Lung (tissue), 11 donors: ENCODE measurements at regions not wholly inside any gene's neighbourhood (a gene's known extent, or its start where the extent isn't known, plus 50 kb on each side); places are given as distances from the start of the nearest gene placed in this dataset.

Experiments
- ATAC-seq: fragments of 200-7000 bp; cut with Tn5 transposase; one replicate; pipeline ENCODE4 v1.9.1; 2020; ENCODE audit warnings: moderate number of reproducible peaks; ENCODE audit not compliant: insufficient read depth, low FRiP score
- DNase-seq, 3 donors: peaks; one replicate each; pipeline ENCODE4 v3.0.0-alpha.2; 2013 to 2017
- H3K27ac ChIP-seq, 2 donors: one replicate each; pipeline ENCODE4 v1.5.1; 2013; ENCODE audit warnings: mild to moderate bottlenecking in 2 of 2, moderate library complexity in 2 of 2, control low read depth in 1 of 2, inconsistent platforms in 1 of 2, low read depth in 1 of 2, low read length in 1 of 2
- H3K27me3 ChIP-seq, 3 donors: one replicate each; pipeline ENCODE4 v1.5.1; 2013; ENCODE audit warnings: low read length in 2 of 3; ENCODE audit not compliant: control insufficient read depth in 3 of 3, insufficient read depth in 3 of 3
- H3K36me3 ChIP-seq, 4 donors: one replicate each; pipeline ENCODE4 v1.5.1; 2013; ENCODE audit warnings: low read length in 4 of 4, mild to moderate bottlenecking in 1 of 4, moderate library complexity in 1 of 4; ENCODE audit not compliant: control insufficient read depth in 4 of 4, insufficient read depth in 4 of 4
- H3K4me1 ChIP-seq, 5 donors: one replicate each; pipeline ENCODE4 v1.5.1; 2013; ENCODE audit warnings: low read length in 5 of 5, mild to moderate bottlenecking in 2 of 5, moderate library complexity in 1 of 5; ENCODE audit not compliant: control insufficient read depth in 5 of 5, insufficient read depth in 5 of 5
- H3K4me3 ChIP-seq: one replicate; pipeline ENCODE4 v1.5.1; 2013; ENCODE audit warnings: mild to moderate bottlenecking, control low read depth, moderate library complexity
- H3K9ac ChIP-seq, 2 donors: one replicate each; pipeline ENCODE4 v1.5.1; 2013; ENCODE audit warnings: low read length in 2 of 2, control low read depth in 1 of 2; ENCODE audit not compliant: insufficient read depth in 1 of 2
- H3K9me3 ChIP-seq, 4 donors: one replicate each; pipeline ENCODE4 v1.5.1; 2013; ENCODE audit warnings: low read length in 3 of 4, mild to moderate bottlenecking in 1 of 4, moderate library complexity in 1 of 4; ENCODE audit not compliant: control insufficient read depth in 4 of 4, insufficient read depth in 3 of 4
- CTCF ChIP-seq: IDR thresholded peaks from 2 replicates; pipeline ENCODE4 v1.5.1; 2012; ENCODE audit warnings: mild to moderate bottlenecking; ENCODE audit errors: control extremely low read depth, extremely low read depth
- WGBS, 2 donors: extraction: QIAGEN DNeasy Blood & Tissue Kit; methylation state at CpG; one replicate each; pipeline ENCODE4 v1.1.7; 2013; 5-methylcytosine and 5-hydroxymethylcytosine counted together
- donor health status: control.
- donor health status: control.
- donor health status: Bipolar disorder and iron deficiency.
- donor health status: healthy.
- donor health status: DM: yes; HTN: yes; CAD: no.

DNA sequence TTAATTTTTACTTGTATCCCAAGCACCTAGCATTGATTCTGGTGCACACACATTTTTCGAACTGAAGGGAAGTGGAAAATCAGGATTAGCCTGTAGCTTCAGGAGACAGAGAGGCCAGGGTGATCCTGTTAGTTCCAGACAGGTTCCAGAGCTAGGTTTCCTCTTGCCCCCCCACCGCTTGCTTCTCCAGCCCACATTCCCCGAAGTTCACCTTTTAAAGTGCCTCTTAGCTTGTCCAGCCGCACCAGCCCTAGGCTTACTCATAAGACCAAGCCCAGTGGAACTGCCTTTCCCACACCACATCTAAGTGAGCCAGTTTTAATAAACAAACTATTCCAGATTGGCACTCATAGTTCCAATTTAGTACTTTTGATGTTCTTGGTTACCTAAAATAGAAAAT is 898.6 kb upstream of the KLHL29 start:
- 63 to 82% methylated on average over 4 of the region's 4 CpGs for WGBS, 2 donors
- no peaks in the 10 kb centered on the region for H3K27me3 ChIP-seq
- no peak overlapping the region for H3K4me3 ChIP-seq
- H3K4me1 ChIP-seq, result peaks cover 0 to 3% (median 0%) of the 10 kb centered on the region in 5 donors
- no peaks in the 10 kb centered on the region for H3K9me3 ChIP-seq
- no peak overlapping the region for H3K9ac ChIP-seq
- H3K36me3 ChIP-seq, result no peaks in the 10 kb centered on the region
- TF ChIP-seq CTCF, result no peak
- H3K27ac ChIP-seq, result no peak overlapping the region
- DNase-seq, result peak in 1 of 3 donors; percentile 11
- ATAC-seq, result no peak

- no peak for ATAC-seq
- H3K27me3 ChIP-seq, result no peaks in the 10 kb centered on the region
- H3K9ac ChIP-seq, result no peak overlapping the region
- H3K27ac ChIP-seq, result no peak overlapping the region
- no peak for TF ChIP-seq CTCF
- 84% methylated on average over 2 of the region's 2 CpGs for WGBS, 2 donors
- H3K36me3 ChIP-seq, result no peaks in the 10 kb centered on the region
- no peak for DNase-seq
- H3K4me3 ChIP-seq, result no peak overlapping the region
- no peaks in the 10 kb centered on the region for H3K9me3 ChIP-seq
- peaks cover 0 to 4% (median 0%) of the 10 kb centered on the region in 5 donors for H3K4me1 ChIP-seq
Measured at GRCh38 chr2:22487036-22487435, 897.9 kb upstream of the KLHL29 start.

DNA sequence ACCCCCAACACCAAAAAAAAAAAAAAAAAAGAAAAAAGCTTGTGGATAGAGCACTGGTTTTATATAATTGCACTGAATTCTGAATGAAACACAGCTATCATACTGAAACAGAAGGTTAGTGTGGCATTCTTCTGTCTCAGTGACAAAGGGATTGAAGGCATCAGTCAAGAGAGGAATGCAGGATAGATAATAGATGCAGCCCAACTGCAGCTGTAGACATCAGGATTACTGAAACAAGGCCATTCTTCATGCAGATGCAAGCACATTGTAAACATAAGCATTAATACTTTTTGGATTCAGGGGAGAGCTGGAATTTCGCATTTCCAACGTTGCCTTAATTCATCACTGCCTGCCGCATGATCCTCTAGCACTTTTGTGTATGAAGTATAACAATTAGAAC is 897.4 kb upstream of the KLHL29 start:
- Histone ChIP-seq H3K9me3 (no peaks in the 10 kb centered on the region), H3K9ac (no peak overlapping the region), H3K4me1 (peaks cover 0 to 4% (median 0%) of the 10 kb centered on the region in 5 donors), H3K27ac (no peak overlapping the region), H3K4me3 (no peak overlapping the region), H3K27me3 (no peaks in the 10 kb centered on the region), H3K36me3 (no peaks in the 10 kb centered on the region)
- no peak for ATAC-seq
- DNase-seq, result no peak
- 77 to 79% methylated on average over 3 of the region's 3 CpGs for WGBS, 2 donors
- TF ChIP-seq CTCF, result no peak

GRCh38 chr2:22491442-22491841 is 893.5 kb upstream of the KLHL29 start:
- H3K4me1 ChIP-seq, result peaks cover 0 to 4% (median 0%) of the 10 kb centered on the region in 5 donors
- H3K27ac ChIP-seq, result no peak overlapping the region
- ATAC-seq (no peak), DNase-seq (peak; percentile 16 to 42 (median 27))
- no peak for TF ChIP-seq CTCF
- 69 to 83% methylated on average over 5 of the region's 5 CpGs for WGBS, 2 donors
- no peaks in the 10 kb centered on the region for H3K9me3 ChIP-seq
- H3K9ac ChIP-seq, result no peak overlapping the region
- no peaks in the 10 kb centered on the region for H3K36me3 ChIP-seq
- no peaks in the 10 kb centered on the region for H3K27me3 ChIP-seq
- H3K4me3 ChIP-seq, result no peak overlapping the region
